BJ (cell line): ENCODE measurements at regions not wholly inside any gene's neighbourhood (a gene's known extent, or its start where the extent isn't known, plus 50 kb on each side); places are given as distances from the start of the nearest gene placed in this dataset.

Experiments used
- CTCF ChIA-PET: fragments of 350-600 bp; formaldehyde crosslinking; extraction: SDS; loops from one replicate; lab custom pipeline; 2021; ENCODE audit warnings: antibody characterized with exemption, inconsistent platforms; lab: Yijun Ruan, JAX
- POLR2A ChIA-PET: fragments of 300-600 bp; sonication (Branson Sonifier 250); formaldehyde crosslinking; extraction: SDS; loops from one replicate; lab custom pipeline; 2021; ENCODE audit warnings: antibody characterized with exemption; lab: Charles Lee
- DNase-seq: peaks from one replicate; pipeline ENCODE4 v3.0.0-alpha.2; 2011; ENCODE audit warnings: low read depth
- H3K27me3 ChIP-seq: 2 replicates; pipeline ENCODE4 v1.6.0; 2011; ENCODE audit warnings: low read length; ENCODE audit not compliant: control insufficient read depth, insufficient read depth
- H3K36me3 ChIP-seq: 2 replicates; pipeline ENCODE4 v1.5.1; 2011; ENCODE audit warnings: low read length; ENCODE audit not compliant: control insufficient read depth, insufficient read depth
- H3K4me3 ChIP-seq: 2 replicates; pipeline ENCODE4 v1.5.1; 2011; ENCODE audit warnings: low read depth, mild to moderate bottlenecking, control low read depth, low read length
- TF ChIP-seq, protein P1 (sequence below): IDR thresholded peaks from 2 replicates; pipeline ENCODE4 v1.5.1; 2011; ENCODE audit warnings: low read depth, mild to moderate bottlenecking, control low read depth, inconsistent platforms, low read length, moderate library complexity; ENCODE audit not compliant: insufficient read depth

DNA sequence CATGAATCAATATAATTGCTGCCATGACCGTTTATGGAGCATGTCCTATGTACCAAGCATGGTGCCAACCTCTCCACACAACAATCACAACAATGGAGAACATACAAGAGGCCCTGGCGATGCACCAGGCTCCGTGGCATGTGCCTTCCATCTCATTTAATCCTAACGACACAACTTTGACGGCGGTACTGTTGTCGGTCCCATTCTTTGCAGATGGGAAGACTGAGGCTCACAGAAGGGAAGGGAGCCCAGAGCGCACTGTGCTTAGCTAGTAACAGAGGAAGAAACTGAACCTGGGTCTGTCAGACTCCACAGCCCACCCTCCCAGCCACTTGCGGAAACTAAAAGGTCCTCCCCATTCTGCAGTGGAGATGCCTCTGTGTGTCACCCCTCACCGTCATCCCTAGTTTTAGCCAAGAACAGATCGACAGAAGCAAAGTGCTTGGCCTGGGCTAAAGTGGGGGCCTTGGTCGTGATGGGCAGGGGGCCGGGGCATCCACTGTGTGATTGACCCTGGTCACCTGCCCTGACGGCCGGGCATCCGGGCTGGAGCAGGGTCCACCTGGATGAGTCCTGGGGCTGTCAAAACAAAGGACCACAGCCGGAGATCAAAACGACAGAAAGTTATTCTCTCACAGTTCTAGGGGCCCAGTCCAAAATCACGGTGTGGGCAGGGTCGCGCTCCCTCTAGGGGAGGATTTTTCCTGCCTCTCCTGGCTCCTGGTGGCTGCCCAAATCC lies 183.9 kb downstream of the C16orf95 start:
- POLR2A ChIA-PET = no interaction called here
- CTCF ChIA-PET = interaction anchor here (0.7 to 0.9 kb wide), 2 partner anchors 9 to 165 kb away, joined by 3 read pairs; no protein-coding TSS in a partner anchor
- DNase-seq = no peak
- TF ChIP-seq, protein P1, sequence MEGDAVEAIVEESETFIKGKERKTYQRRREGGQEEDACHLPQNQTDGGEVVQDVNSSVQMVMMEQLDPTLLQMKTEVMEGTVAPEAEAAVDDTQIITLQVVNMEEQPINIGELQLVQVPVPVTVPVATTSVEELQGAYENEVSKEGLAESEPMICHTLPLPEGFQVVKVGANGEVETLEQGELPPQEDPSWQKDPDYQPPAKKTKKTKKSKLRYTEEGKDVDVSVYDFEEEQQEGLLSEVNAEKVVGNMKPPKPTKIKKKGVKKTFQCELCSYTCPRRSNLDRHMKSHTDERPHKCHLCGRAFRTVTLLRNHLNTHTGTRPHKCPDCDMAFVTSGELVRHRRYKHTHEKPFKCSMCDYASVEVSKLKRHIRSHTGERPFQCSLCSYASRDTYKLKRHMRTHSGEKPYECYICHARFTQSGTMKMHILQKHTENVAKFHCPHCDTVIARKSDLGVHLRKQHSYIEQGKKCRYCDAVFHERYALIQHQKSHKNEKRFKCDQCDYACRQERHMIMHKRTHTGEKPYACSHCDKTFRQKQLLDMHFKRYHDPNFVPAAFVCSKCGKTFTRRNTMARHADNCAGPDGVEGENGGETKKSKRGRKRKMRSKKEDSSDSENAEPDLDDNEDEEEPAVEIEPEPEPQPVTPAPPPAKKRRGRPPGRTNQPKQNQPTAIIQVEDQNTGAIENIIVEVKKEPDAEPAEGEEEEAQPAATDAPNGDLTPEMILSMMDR = no peak
- Histone ChIP-seq H3K4me3 (no peak overlapping the region), H3K36me3 (no peaks in the 10 kb centered on the region), H3K27me3 (no peaks in the 10 kb centered on the region)

DNA sequence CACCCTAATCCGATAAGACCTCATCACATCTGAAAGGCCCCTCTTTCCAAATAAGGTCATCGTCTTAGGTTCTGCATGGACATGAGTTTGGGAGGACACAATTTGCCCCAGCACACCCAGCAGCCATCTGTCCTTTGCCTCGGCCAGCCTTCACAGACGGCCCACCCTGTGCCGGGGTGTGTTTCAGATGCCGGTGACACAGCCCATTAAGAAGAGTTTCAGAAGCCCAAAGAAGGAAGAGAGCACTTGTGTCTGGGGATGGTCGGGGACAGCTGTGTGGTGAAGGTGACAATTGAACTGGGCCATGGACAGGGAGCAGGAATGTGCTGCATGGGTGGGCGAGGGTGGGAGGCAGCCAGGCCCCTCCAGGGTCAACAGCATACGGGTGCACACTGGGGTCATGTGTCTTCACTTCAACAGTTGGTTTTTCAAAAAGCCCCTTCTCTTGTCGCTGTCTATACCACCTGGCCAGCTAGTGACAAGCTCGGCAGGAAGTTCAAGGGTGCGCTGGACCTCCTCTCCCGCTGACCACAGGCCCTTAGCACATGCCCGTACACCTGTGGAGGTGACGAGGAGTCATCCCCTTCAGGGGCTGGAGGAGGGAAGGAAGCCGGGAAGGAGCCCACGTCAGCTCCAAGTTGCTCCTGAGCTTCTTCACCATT lies 183.1 kb downstream of the C16orf95 start:
- H3K36me3 ChIP-seq = no peaks in the 10 kb centered on the region
- POLR2A ChIA-PET = no interaction called here
- H3K27me3 ChIP-seq = no peaks in the 10 kb centered on the region
- CTCF ChIA-PET = interaction anchor here (0.9 kb wide), 1 partner anchor 164 kb away, joined by 3 read pairs; no protein-coding TSS in a partner anchor
- no peak overlapping the region for H3K4me3 ChIP-seq
- DNase-seq = no peak
- TF ChIP-seq, protein P1 = no peak

DNA sequence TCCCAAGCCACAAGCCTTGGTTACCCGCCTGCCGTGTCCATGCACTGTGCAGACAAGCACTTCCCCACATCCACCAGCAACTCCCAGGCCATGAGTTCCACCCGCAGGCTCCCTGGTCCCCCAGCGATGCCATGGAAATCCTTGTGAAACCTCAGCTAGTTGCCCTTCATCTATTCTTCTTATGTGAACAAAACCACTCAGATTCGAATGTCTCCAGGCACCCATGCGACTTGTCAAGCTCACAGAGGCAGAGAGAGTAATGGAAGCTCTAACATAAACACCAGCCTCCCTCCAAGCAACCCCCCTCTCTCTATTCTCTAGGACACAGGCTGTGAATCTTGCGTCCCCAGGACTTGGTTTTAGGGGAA lies 182.6 kb downstream of the C16orf95 start:
- no peak for DNase-seq
- H3K36me3 ChIP-seq = no peaks in the 10 kb centered on the region
- TF ChIP-seq, protein P1 = no peak
- POLR2A ChIA-PET = no interaction called here
- H3K27me3 ChIP-seq = no peaks in the 10 kb centered on the region
- no peak overlapping the region for H3K4me3 ChIP-seq
- CTCF ChIA-PET = interaction anchor here (0.6 to 0.9 kb wide), 2 partner anchors 56 to 163 kb away, joined by 3 read pairs; no protein-coding TSS in a partner anchor

DNA sequence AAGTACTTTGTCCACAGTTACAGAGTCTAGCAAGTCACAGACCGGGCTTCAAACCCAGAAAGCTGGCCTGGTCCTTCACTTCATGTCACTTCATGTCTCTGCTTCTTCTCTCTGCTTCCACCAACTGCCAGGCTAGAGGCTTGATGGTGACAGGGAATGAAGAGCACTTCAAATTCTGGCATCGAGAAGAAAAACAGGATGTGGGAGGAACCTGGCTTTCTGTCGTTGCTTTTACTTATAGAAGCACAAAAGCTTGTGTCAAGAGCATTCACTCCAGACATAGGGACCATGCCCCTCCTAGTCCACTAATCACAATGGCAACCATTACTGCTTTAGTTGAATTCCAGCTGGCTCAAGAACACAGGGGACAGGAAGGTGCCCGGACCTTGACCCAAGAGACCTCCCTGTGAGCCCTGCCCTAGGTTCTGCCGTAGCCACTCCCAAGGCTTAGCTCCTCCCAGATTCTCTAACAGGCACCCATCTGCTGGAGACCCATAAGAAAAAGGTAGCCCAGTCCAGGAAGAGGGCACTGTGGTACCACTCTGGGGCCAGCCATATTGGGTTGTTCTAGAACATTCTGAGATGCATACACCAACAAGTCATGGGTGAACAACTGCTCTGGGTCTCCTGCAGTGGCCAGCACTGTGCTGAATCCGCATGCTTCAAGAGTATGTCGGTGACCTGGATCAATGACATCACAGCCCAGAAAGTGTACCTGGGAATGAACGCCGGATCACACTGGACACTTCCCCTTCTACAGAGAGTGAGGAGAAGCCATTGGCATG lies 181.8 kb downstream of the C16orf95 start:
- TF ChIP-seq, protein P1 = no peak
- no peaks in the 10 kb centered on the region for H3K27me3 ChIP-seq
- CTCF ChIA-PET = interaction anchor here (0.6 kb wide), 1 partner anchor 56 kb away, joined by 3 read pairs; no protein-coding TSS in a partner anchor
- H3K4me3 ChIP-seq = no peak overlapping the region
- H3K36me3 ChIP-seq = no peaks in the 10 kb centered on the region
- POLR2A ChIA-PET = no interaction called here
- no peak for DNase-seq
